ENCODE measurements at regions not wholly inside any gene's neighbourhood (a gene's known extent, or its start where the extent isn't known, plus 50 kb on each side); places are given as distances from the start of the nearest gene placed in this dataset.
"Not testable (repeated sequence)": the region's sequence is repeated elsewhere in the genome, so short reads cannot be mapped to it uniquely, and the experiment has no call there.

- Histone ChIP-seq H3K4me1 (no peaks in the 10 kb centered on the region), H3K9me3 (peaks cover 6% of the 10 kb centered on the region; the same call in 1 of the 2 replicates), H3K36me3 (no peaks in the 10 kb centered on the region), H3K9ac (no peak overlapping the region), H4K20me1 (no peaks in the 10 kb centered on the region), H3K4me2 (no peak overlapping the region), H3K27ac (no peak overlapping the region), H3K27me3 (peaks cover 60% of the 10 kb centered on the region), H3K4me3 (no peak overlapping the region)
- no peak for TF ChIP-seq Cebpa-rat (IDR thresholded peaks at IDR 0.05)
Observed at GRCh38 chrX:94942603-94943002, 1268.6 kb downstream of the FAM133A start.

GRCh38 chrX:94946137-94946536, 1272.1 kb downstream of the FAM133A start:
- H3K27ac ChIP-seq, H3K9ac ChIP-seq, H3K9me3 ChIP-seq, H4K20me1 ChIP-seq, H3K4me3 ChIP-seq, H3K4me2 ChIP-seq, H3K36me3 ChIP-seq, H3K4me1 ChIP-seq: not testable (repeated sequence)
- peaks cover 75% of the 10 kb centered on the region for H3K27me3 ChIP-seq

DNA sequence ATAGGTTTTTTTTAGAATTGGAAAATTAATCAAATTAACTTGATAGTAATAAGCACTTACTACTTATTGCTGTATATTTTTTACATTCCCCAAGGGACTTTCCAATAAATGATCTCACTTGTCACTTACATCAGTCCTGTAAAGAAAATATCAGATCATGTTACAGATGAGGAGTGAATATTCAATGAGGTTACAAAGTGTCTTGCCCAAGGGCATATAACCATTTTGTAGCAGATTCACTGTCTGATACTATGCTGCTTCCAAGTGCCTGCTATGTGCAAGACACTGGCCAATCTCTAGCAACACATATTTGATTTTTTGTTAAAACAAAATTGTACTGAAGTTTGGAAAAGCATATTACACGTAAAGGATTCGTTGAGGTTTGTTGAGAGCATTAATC, 1287.7 kb downstream of the FAM133A start:
- H3K27me3 ChIP-seq: peaks cover 52% of the 10 kb centered on the region
- H3K4me2 ChIP-seq: no peak overlapping the region
- no peak overlapping the region for H3K27ac ChIP-seq
- no peak overlapping the region for H3K4me3 ChIP-seq
- no peak overlapping the region for H3K9ac ChIP-seq
- H4K20me1 ChIP-seq: no peaks in the 10 kb centered on the region
- no peaks in the 10 kb centered on the region for H3K36me3 ChIP-seq
- no peaks in the 10 kb centered on the region for H3K9me3 ChIP-seq
- no peaks in the 10 kb centered on the region for H3K4me1 ChIP-seq
- no peak for TF ChIP-seq Cebpa-rat (IDR thresholded peaks at IDR 0.05)

GRCh38 chrX:94977562-94977961, 1303.6 kb downstream of the FAM133A start:
- no peak overlapping the region for H3K4me3 ChIP-seq
- no peak overlapping the region for H3K4me2 ChIP-seq
- no peak overlapping the region for H3K27ac ChIP-seq
- peaks cover 7% of the 10 kb centered on the region; the same call in 1 of the 2 replicates for H3K4me1 ChIP-seq
- no peak overlapping the region for H3K9ac ChIP-seq
- H3K27me3 ChIP-seq: peaks cover 83% of the 10 kb centered on the region
- no peak for TF ChIP-seq Cebpa-rat (IDR thresholded peaks at IDR 0.05)
- no peaks in the 10 kb centered on the region for H4K20me1 ChIP-seq
- H3K9me3 ChIP-seq: no peaks in the 10 kb centered on the region
- no peaks in the 10 kb centered on the region for H3K36me3 ChIP-seq

- no peak for TF ChIP-seq Cebpa-rat (IDR thresholded peaks at IDR 0.05)
- Histone ChIP-seq H3K27ac (no peak overlapping the region), H3K4me2 (no peak overlapping the region), H4K20me1 (no peaks in the 10 kb centered on the region), H3K27me3 (peaks cover 84% of the 10 kb centered on the region), H3K36me3 (no peaks in the 10 kb centered on the region), H3K9ac (no peak overlapping the region), H3K4me3 (no peak overlapping the region), H3K4me1 (peaks cover 7% of the 10 kb centered on the region; the same call in 1 of the 2 replicates), H3K9me3 (no peaks in the 10 kb centered on the region)
Observed at GRCh38 chrX:94977986-94978385, 1304.0 kb downstream of the FAM133A start.

Measured in BLaER1 (cell line).